ENCODE measurements at regions not wholly inside any gene's neighbourhood (a gene's known extent, or its start where the extent isn't known, plus 50 kb on each side); places are given as distances from the start of the nearest gene placed in this dataset.
"Not testable (repeated sequence)": the region's sequence is repeated elsewhere in the genome, so short reads cannot be mapped to it uniquely, and the experiment has no call there.

DNA sequence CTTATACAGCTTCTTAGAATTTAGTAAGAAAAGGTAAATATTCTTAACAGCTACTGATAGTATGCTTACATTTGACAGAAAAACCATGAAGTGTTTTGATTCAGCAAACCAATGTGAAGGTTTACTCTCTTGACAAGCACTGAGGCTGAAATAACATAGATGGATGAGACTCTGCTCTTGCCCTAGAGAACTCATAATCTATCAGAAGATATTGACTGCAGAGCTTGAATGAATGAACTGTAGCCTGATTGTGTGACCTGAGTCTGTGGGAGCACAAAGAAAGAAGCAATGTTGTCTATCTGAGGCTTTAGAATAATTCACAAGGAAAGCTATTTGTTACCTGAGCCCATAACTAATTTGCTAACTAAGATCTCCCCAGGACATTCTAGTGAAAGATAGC is 1235.3 kb downstream of the OLFM4 start:
- no peak for DNase-seq (ENCODE audit: low read depth)

DNA sequence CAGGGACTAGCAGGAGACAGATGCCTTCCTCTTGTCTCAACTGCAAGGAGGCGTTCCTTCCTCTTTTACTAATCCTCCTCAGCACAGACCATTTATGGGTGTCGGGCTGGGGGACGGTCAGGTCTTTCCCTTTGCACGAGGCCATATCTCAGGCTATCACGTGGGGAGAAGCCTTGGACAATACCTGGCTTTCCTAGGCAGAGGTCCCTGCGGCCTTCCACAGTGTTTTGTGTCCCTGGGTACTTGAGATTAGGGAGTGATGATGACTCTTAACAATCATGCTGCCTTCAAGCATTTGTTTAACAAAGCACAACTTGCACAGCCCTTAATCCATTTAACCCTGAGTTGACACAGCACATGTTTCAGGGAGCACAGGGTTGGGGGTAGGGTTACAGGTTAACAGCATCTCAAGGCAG is 1238.6 kb downstream of the OLFM4 start:
- not testable (repeated sequence) for DNase-seq (ENCODE audit: low read depth)

DNA sequence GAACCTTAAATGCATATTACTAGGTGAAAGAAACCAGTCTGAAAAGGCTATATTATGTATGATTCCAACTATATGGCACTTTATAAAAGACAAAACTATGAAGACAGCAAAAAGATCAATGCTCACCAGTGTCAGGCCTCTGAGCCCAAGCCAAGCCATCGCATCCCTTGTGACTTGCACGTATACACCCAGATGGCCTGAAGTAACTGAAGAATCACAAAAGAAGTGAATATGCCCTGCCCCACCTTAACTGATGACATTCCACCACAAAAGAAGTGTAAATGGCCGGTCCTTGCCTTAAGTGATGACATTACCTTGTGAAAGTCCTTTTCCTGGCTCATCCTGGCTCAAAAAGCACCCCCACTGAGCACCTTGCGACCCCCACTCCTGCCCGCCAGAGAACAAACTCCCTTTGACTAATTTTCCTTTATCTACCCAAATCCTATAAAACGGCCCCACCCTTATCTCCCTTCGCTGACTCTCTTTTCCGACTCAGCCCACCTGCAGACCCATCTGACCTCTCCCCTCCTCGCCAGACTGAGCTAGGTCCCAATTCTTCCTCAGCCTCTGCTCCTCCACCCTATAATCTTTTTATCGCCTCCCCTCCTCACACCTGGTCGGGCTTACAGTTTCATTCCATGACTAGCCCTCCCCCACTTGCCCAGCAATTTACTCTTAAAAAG is 1239.5 kb downstream of the OLFM4 start:
- DNase-seq (ENCODE audit: low read depth): not testable (repeated sequence)

DNA sequence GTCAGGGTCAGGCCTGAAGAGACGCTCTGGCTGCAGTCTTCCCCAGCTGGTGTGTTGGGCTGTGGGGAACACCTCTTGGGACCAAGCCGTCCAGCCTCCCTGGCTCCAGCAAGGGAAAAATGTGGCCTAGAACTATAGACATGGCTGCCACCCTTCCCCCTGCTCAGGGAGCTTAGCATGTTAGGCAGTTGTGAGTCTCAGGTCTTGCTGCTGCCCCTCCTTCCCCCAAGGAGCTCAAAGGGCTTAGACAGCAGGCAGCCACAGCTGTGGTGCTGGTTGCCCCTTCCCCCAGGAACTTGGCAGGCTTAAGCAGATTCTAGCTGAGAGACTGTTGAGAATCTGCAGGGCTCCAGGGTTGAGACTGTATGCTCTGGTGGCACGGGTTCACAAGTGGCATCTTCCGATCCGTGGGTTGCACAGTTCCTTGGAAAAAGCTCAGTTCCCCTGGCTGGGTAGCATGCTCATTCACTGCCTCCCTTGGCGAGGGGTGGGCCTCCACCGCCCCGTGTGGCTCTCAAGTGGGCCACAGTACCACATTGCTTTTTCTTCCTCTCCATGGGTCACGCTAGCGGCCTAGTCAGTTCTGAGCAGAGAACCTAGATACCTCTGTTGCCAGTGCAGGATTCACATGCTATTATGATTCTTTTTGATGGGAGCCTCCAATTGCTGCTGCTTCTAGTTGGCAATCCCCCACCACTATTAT is 1258.6 kb downstream of the OLFM4 start:
- no peak for DNase-seq (ENCODE audit: low read depth)

DNA sequence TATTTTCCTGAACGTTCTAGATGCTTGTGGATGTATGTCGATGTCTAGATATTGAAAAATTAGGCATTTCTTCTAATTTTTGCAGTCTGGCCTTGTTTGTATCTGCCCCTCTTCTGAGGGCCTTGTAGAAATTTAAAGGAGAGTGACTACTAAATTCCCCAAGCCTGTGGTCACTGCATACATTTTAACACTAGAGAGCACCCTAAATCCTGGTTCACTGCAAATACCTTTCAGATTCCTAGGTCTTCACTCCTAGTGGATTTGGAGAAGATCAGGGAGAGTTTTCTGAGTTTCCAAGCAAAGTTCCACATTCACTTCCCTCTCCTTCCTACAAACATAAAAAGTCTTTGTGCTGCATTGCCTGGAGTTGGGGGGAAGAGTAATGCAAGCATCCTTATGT is 1272.5 kb downstream of the OLFM4 start:
- DNase-seq (ENCODE audit: low read depth): no peak

DNA sequence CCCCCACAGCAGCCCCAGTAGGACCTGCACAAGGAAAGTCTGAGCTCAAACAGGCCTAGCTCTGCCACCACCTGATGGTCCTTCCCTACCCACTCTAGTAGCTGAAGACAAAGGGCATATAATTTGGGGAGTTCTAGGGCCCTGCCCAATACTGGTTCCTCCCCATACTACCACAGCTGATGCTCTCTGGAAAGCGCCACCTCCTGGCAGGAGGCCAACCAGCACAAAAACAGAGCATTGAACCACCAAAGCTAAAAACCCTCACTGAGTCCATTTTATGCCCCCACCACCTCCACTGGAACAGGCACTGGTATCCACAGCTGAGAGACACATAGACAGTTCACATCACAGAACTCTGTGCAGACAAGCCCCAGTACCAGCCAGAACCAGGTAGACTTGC is 1276.8 kb downstream of the OLFM4 start:
- no peak for DNase-seq (ENCODE audit: low read depth)

DNA sequence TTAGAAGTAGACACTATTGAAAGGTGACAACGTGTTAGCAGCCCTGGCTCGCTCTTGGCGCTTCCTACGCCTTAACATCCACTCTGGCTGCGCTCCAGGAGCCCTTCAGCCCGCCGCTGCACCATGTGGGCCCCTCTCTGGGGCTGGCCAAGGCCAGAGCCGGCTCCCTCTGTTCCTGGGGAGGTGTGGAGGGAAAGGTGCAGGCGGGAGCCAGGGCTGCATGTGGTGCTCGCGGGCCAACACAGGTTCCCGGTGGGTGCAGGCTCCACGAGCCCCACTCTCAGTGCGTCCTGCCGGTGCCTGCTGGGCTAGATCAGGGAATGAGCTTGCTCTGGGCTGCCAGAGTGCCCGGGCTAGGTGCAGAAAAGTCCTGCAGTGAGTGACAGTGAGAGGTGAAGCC is 1284.3 kb downstream of the OLFM4 start:
- no peak for DNase-seq (ENCODE audit: low read depth)

DNA sequence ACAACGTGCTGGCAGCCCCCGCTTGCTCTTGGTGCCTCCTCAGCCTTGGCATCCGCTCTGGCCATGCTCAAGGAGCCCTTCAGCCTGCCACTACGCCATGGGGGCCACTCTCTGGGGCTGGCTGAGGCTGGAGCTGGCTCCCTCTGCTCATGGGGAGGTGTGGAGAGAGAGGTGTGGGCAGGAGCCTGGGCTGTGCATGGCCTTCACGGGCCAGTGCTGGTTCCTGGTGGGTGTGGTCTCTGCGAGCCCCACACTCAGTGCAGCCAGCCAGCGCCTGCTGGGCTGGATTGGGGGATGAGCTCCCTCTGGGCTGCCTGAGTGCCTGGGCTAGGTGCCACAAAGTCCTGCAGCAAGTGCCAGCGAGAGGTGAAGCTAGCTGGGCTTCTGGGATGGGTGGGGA is 1289.1 kb downstream of the OLFM4 start:
- no peak for DNase-seq (ENCODE audit: low read depth)

DNA sequence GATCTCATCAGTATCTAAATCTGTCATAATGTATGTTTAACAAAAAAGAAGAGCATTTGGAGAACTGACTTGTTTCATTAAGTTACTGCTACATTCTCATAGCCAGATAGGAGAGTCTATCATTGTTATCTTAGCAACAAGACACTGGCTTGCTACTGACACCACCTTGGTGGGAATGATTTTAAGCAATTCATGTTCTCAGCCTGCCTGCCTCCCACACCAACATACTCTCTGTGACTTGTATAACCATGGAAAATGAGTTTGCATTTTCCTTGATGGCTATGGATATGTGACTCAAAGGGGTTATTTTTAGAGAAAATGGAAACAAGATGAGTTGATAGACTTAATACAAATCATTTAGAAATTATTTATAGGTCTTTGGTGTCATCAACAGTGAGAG is 1308.9 kb downstream of the OLFM4 start:
- DNase-seq (ENCODE audit: low read depth): no peak

DNA sequence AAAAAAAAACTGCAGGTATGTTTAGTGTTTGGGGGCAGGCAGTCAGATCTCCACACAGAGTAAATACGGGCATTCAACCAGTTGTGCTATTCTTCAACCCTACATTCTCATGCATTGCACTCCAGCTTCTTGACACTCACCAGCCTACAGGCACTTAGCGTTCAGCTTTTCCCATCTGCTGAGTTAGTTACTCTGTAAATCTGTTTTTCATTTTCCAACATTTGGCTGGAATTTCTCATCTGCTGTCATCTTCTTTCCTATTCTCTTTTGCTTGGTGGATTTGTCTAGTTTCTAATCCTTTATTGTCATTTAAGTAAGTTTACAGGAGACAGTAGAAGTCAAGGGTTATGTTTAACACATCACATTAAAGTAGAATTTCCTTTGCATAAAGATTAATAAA is 1318.9 kb downstream of the OLFM4 start:
- no peak for DNase-seq (ENCODE audit: low read depth)

DNA sequence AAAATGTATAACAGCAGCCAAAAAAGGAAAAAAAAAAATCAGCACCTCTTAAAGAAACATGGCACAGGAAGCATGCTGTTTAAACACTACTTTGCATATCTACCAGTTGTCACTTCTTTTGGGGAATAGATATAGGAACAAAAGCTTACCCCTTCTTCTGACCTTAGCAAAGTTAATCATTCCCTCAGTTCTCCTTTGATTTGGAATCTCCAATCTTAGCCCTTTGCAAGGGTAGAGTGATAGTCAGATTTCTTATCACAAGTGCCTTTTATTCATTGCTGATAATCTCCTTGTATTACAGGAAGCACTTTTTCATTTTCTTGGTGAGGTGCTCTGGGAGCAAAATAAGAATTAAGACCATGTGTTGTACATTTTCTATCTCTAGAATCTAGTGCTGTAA is 1327.6 kb downstream of the OLFM4 start:
- no peak for DNase-seq (ENCODE audit: low read depth)

DNA sequence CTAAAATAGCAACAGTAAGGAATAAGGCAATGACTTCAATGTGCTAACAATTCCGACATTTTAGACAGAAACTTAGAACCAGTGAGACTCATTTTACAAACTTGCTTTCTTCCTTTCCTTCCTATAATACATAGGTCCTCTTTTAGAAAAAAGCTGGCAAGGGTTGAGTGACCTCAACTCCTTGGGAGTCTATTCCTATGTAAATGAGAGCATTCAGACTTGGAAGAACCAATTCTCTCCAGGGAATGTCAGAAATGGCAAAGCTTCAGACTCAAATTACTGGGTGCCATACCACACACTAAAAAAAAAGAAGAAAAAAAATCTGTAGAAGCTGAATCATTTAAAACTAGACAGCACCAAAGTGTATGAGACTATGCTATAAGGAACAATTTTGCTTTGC is 1328.2 kb downstream of the OLFM4 start:
- DNase-seq (ENCODE audit: low read depth): no peak

DNA sequence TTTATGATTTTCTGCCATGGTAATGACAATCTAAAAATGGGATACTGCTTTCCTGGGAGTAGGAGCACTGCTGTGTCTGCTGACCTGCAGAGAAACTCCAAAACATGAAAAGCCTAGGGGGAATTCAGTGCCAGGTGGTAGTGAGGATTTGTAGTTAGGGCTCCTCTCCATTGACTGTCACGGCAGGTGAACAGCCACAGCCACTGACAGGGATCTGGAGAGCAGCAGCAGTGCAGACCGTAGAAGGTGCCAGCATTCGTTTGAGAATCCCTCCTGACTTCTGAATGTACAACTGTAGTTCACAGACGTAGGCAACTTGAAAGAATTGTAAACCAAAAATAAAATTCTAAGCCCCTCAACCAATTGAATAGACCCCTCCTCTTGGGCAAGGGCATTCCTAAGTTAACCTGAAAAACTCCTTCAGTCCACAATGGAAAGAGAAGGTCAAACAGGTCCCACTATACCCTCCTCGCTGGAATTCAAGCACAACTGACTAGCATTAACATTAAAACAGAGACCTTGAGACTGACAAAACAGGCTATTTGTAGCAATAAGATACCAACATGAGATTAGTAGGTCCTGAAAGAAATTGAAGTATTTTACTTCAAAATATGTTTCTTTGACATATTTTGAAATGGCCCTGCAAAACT is 1328.8 kb downstream of the OLFM4 start:
- no peak for DNase-seq (ENCODE audit: low read depth)

DNA sequence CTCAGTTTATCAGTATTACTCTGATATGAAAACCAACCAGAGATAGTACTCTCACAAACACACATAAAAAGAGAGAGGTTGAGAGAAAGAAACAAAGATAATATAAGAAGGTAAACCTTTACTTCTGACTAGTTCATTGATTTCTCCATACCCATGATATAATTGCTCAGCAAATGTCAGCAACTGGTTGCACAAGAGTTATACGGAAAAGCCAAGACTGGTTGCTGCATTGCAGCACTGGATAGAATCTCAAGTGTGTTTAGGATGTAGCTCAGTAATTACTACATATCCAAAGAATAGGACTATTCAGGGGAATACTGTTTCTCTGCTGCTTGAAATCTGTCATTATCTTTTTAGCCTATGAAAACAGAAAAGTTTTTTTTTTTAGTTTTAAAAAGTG is 1332.8 kb downstream of the OLFM4 start:
- DNase-seq (ENCODE audit: low read depth): no peak

DNA sequence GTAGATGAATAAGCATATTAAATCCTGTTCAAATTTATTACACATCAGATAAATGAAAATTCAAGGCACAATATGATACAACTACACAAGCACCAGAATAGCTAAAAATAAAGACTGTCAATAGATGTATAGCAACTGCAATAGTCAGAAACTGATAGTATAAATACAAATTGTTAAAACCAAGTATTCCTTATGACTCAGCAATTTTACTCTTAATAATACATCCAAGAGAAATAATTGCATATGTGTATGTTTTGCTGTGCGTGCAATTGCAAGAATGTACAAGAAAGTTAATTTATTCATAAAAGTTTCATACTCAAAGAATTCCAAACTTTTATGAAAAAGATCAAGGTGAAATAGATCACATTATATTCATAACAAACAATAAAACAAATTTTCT is 1338.1 kb downstream of the OLFM4 start:
- DNase-seq (ENCODE audit: low read depth): no peak

DNA sequence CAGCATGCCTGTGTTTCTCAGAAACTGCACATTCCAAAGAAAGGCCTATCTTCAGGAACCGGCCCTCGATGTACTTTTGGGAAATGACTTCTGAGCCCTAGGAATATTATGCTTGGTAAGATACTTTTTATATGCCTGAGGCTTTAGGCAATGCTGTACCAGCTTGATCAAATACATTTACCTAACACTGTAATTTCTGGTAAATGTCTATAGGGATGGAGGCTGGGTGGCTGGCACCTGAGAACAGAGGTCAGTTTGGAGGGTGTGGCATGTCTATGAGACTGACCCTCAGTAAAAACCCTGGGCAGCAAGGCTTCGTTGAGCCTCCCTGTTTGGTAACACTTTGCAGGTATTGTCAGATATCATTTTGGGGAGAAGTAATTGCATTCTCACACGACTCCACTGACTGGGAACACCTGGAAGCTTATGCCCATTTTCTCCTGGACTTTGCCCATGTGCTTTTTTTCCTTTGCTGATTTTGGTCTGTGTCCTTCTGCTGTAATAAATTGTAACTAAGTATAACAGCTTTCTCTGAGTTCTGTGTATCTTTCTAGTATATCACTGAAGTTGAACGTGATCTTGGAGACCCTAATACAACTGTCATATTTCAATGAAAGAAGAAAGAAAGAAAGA is 1339.1 kb downstream of the OLFM4 start:
- no peak for DNase-seq (ENCODE audit: low read depth)

DNA sequence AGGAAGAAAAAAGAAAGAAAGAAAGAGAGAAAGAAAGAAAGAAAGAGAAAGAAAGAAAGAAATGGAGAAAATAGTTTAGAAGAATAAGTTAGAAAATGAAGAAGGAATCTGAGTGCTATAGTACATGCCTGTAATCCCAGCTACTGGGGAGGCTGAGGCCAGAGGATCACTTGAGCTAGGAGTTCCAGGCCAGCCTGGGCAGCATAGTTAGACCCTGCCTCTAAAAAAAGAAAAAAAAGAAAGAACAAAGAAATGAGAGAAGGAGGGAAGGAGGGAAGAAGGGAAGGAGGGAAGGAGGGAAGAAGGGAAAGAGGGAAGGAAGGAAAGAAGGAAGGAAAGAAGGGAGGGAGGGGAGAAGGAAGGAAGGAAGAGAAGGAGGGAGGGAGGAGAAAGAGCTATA is 1339.8 kb downstream of the OLFM4 start:
- no peak for DNase-seq (ENCODE audit: low read depth)

DNA sequence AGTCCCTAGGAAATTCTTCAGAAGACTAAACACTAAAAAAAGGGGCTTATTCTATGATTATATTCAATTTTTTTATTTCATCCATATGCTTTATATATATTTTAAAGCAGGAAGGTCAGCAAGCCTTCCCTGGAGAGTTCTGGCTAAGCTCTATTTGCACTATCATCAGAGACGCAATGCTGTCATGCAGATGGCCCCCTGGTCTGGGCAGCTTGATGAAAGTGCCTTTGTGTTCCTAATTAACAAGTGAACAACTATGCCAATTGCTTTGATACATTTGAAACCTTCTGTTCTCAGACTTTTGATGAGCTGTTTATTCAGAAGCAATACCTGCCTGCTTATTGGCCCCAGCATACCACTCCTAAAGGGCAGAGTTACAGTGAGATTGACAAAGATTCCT is 1344.6 kb downstream of the OLFM4 start:
- no peak for DNase-seq (ENCODE audit: low read depth)

DNA sequence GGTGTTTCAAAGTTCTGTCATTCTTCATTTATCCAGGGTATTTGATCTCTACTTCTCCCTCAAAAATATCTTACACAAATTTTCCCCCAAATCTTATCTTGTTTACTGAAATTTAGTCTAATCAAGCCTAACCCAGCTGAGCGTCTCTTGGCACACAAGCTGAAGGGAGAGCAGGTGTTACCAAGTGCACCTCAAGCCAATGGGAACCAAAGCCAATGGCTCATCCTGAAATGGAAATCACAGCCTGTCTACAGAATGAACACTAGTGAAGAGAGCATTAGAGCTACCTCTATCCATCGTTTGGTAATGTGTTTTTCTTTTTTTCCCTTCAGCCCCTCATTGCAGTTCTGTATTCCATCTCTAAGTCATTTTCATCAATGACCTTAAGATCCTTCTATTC is 1350.8 kb downstream of the OLFM4 start:
- no peak for DNase-seq (ENCODE audit: low read depth)

DNA sequence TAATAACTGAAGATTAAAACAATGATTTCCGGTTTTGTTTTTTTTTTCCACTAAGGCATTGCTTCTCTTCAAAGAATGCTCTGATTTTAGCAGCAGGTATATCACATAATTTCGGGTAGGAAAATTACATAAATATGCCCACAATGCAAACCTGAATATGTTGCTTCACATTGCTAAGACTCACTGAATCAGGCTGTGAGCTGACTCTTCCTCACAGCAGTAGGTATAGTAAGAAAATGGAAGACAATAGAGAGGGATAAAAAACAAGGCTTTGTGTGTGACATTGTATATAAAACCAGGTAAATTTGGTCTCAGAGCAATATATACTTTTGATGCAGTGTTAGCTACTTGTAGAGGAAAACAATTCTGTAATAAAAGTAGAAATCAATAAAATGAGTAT is 1355.0 kb downstream of the OLFM4 start:
- DNase-seq (ENCODE audit: low read depth): no peak

DNA sequence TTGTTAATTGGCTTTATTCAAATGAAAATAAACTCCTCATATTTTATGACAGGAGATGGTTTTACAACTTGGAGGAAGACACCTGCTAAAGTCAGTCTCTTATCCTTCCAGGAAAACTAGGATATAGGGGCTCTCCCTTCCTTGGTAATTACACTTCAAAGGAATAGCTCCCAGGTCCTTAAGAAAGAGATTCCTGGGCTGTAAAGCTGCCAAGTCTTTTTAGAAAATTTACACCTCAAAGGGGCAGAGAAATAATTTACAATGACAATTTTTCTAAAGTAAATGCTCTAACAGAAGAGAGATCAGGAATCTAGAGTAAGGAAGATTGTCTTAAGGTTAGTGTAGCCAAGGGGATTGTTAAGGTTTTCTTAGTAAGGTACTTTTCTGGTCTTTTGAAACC is 1359.0 kb downstream of the OLFM4 start:
- DNase-seq (ENCODE audit: low read depth): no peak

DNA sequence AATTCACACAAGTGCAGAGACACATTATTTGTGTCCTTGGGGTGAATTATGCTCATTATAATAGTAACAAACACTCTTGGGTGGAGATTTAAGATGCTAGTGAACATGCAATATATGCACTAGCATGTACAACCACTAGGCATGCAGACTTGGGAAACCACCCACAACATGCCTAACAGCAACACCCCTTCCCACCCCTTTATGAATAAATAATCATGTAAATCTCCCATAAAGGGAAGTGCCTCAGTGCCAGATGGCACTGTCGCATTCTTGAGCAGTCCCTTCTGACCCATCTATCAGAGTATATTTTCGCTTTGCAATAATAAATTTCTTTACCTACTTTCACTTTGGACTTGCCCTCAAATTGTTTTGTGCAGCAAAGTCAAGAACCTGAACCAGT is 1362.2 kb downstream of the OLFM4 start:
- DNase-seq (ENCODE audit: low read depth): no peak

Measured in LHCN-M2 (cell line).